Hepatocyte (in vitro differentiated cells): ENCODE measurements at regions not wholly inside any gene's neighbourhood (a gene's known extent, or its start where the extent isn't known, plus 50 kb on each side); places are given as distances from the start of the nearest gene placed in this dataset.

ENCODE experiments used
- CTCF ChIP-seq: fragments of 200-600 bp; sonication (generic); IDR thresholded peaks from 2 replicates; pipeline ENCODE4 v1.5.1; 2016; ENCODE audit warnings: antibody characterized with exemption, mild to moderate bottlenecking; ENCODE audit not compliant: poor library complexity
- EZH2 ChIP-seq: fragments of 200-600 bp; sonication (generic); IDR thresholded peaks from 2 replicates; pipeline ENCODE4 v1.6.1; 2016; ENCODE audit warnings: antibody characterized with exemption, mild to moderate bottlenecking, borderline replicate concordance
- EZH2phosphoT487 ChIP-seq: fragments of 200-600 bp; sonication (generic); IDR thresholded peaks from one replicate; pipeline ENCODE4 v1.6.1; 2018; ENCODE audit warnings: antibody characterized with exemption, mild to moderate bottlenecking, low read depth, moderate library complexity; ENCODE audit not compliant: unreplicated experiment, severe bottlenecking

GRCh38 chr20:47993817-47994216 lies 208.5 kb upstream of the SULF2 start:
- TF ChIP-seq EZH2, result no peak
- no peak for TF ChIP-seq CTCF
- no peak for TF ChIP-seq EZH2phosphoT487
